ENCODE measurements at regions not wholly inside any gene's neighbourhood (a gene's known extent, or its start where the extent isn't known, plus 50 kb on each side); places are given as distances from the start of the nearest gene placed in this dataset.

DNA sequence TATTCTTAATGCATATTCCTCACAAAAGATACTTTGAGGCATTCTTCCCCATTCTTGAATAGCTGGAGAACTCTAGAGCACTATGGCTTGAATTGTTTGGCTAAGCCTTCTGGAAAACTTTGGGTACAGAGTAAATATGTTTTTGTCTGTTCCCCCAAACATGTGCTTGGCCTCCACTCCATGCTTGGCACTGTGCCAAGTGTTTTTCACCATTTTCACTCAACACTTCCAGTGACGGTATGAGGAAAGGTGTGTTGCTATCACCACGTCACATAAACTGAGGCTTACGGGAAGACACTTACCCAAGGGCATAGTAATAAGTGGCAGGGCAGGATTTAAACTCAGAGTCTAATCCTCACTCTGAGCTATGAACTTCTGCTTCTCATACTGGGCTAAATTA is 318.2 kb downstream of the WDR11 start:
- TF ChIP-seq POLR2AphosphoS5 (IDR thresholded peaks at IDR 0.05; ENCODE audit: low read depth, low read length): no peak
- no peak for TF ChIP-seq CTCF (IDR thresholded peaks at IDR 0.05 in 2 of 3, conservative IDR thresholded peaks at IDR 0.05 in 1 of 3; ENCODE audit: borderline replicate concordance in 1 of 3, insufficient read depth in 1 of 3, low read depth in 2 of 3, low read length in 2 of 3)
- no peak for TF ChIP-seq RAD21 (IDR thresholded peaks at IDR 0.05; ENCODE audit: low read depth)
- TF ChIP-seq, protein P1, sequence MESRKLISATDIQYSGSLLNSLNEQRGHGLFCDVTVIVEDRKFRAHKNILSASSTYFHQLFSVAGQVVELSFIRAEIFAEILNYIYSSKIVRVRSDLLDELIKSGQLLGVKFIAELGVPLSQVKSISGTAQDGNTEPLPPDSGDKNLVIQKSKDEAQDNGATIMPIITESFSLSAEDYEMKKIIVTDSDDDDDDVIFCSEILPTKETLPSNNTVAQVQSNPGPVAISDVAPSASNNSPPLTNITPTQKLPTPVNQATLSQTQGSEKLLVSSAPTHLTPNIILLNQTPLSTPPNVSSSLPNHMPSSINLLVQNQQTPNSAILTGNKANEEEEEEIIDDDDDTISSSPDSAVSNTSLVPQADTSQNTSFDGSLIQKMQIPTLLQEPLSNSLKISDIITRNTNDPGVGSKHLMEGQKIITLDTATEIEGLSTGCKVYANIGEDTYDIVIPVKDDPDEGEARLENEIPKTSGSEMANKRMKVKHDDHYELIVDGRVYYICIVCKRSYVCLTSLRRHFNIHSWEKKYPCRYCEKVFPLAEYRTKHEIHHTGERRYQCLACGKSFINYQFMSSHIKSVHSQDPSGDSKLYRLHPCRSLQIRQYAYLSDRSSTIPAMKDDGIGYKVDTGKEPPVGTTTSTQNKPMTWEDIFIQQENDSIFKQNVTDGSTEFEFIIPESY (IDR thresholded peaks at IDR 0.05; ENCODE audit: extremely low read depth, insufficient replicate concordance, low read length): no peak
- TF ChIP-seq, protein P2, sequence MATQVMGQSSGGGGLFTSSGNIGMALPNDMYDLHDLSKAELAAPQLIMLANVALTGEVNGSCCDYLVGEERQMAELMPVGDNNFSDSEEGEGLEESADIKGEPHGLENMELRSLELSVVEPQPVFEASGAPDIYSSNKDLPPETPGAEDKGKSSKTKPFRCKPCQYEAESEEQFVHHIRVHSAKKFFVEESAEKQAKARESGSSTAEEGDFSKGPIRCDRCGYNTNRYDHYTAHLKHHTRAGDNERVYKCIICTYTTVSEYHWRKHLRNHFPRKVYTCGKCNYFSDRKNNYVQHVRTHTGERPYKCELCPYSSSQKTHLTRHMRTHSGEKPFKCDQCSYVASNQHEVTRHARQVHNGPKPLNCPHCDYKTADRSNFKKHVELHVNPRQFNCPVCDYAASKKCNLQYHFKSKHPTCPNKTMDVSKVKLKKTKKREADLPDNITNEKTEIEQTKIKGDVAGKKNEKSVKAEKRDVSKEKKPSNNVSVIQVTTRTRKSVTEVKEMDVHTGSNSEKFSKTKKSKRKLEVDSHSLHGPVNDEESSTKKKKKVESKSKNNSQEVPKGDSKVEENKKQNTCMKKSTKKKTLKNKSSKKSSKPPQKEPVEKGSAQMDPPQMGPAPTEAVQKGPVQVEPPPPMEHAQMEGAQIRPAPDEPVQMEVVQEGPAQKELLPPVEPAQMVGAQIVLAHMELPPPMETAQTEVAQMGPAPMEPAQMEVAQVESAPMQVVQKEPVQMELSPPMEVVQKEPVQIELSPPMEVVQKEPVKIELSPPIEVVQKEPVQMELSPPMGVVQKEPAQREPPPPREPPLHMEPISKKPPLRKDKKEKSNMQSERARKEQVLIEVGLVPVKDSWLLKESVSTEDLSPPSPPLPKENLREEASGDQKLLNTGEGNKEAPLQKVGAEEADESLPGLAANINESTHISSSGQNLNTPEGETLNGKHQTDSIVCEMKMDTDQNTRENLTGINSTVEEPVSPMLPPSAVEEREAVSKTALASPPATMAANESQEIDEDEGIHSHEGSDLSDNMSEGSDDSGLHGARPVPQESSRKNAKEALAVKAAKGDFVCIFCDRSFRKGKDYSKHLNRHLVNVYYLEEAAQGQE (IDR thresholded peaks at IDR 0.05; ENCODE audit: low read depth): no peak
- TF ChIP-seq JUND (IDR thresholded peaks at IDR 0.05): no peak
- no peak for TF ChIP-seq EZH2 (IDR thresholded peaks at IDR 0.05)
- no peak for TF ChIP-seq POLR2A (IDR thresholded peaks at IDR 0.05; ENCODE audit: borderline replicate concordance, extremely low read depth, insufficient read depth, insufficient read length)
- no peak for TF ChIP-seq YY1 (IDR thresholded peaks at IDR 0.05; ENCODE audit: extremely low read depth, insufficient replicate concordance, low read depth, low read length)
